ACC112 (cell line): ENCODE measurements at regions not wholly inside any gene's neighbourhood (a gene's known extent, or its start where the extent isn't known, plus 50 kb on each side); places are given as distances from the start of the nearest gene placed in this dataset.

Source experiments
- H2AFZ ChIP-seq: fragments of 200-600 bp; sonication (generic); one replicate; pipeline ENCODE4 v1.6.0; 2017; ENCODE audit warnings: antibody characterized with exemption, low read length; ENCODE audit not compliant: unreplicated experiment
- H3K27ac ChIP-seq: fragments of 200-600 bp; sonication (generic); 2 replicates; pipeline ENCODE4 v1.5.1; 2014; ENCODE audit warnings: low read depth, mild to moderate bottlenecking, antibody characterized with exemption, low read length, moderate library complexity
- H3K27me3 ChIP-seq: fragments of 200-600 bp; sonication (generic); 2 replicates; pipeline ENCODE4 v1.6.1; 2014; ENCODE audit warnings: mild to moderate bottlenecking, antibody characterized with exemption, low read length, moderate library complexity, mixed read lengths; ENCODE audit not compliant: insufficient read depth
- H3K36me3 ChIP-seq: fragments of 200-600 bp; sonication (generic); 2 replicates; pipeline ENCODE4 v1.6.1; 2016; ENCODE audit warnings: mild to moderate bottlenecking, antibody characterized with exemption, low read length, moderate library complexity, mixed read lengths; ENCODE audit not compliant: insufficient read depth
- H3K4me1 ChIP-seq: fragments of 200-600 bp; sonication (generic); one replicate; pipeline ENCODE4 v1.6.1; 2016; ENCODE audit warnings: low read length, mixed read lengths; ENCODE audit not compliant: insufficient read depth, unreplicated experiment, control insufficient read depth
- H3K4me3 ChIP-seq: fragments of 200-600 bp; sonication (generic); 2 replicates; pipeline ENCODE4 v1.5.1; 2014; ENCODE audit warnings: mild to moderate bottlenecking, low read depth, low read length
- H3K79me2 ChIP-seq: fragments of 200-600 bp; sonication (generic); one replicate; pipeline ENCODE4 v1.6.0; 2016; ENCODE audit warnings: low read length; ENCODE audit not compliant: control insufficient read depth, unreplicated experiment, insufficient read depth

DNA sequence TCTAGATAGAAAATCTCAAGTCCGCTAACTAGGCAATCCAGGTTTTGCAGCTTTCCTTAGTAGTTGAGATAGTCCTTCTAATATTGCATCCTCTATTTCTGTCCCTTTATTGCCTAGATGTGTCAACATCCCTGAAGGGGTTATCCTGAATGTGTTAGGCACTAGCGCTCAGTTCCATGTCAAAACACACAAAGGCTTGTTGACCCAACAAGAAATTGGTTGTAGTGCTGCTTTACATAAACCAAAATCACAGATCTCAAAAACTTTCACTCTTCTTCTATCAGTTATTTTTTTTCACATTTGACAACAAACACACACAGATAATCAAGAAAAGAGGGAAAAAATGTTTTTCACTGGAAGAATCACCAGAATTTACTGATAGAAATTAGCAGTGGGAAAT, 51.4 kb upstream of the SOX2 start:
- Histone ChIP-seq H3K79me2 (no peaks in the 10 kb centered on the region), H3K27ac (no peak overlapping the region), H3K27me3 (no peaks in the 10 kb centered on the region), H3K4me3 (no peak overlapping the region), H3K36me3 (no peaks in the 10 kb centered on the region), H2AFZ (no peak overlapping the region), H3K4me1 (no peaks in the 10 kb centered on the region)

GRCh38 chr3:181637456-181637855, 74.3 kb upstream of the SOX2 start:
- Histone ChIP-seq H3K4me1 (no peaks in the 10 kb centered on the region), H3K4me3 (no peak overlapping the region), H3K27me3 (no peaks in the 10 kb centered on the region), H3K27ac (no peak overlapping the region), H2AFZ (no peak overlapping the region), H3K36me3 (no peaks in the 10 kb centered on the region), H3K79me2 (no peaks in the 10 kb centered on the region)

- no peak overlapping the region for H2AFZ ChIP-seq
- no peaks in the 10 kb centered on the region for H3K36me3 ChIP-seq
- no peaks in the 10 kb centered on the region for H3K4me1 ChIP-seq
- H3K27ac ChIP-seq, result no peak overlapping the region
- H3K4me3 ChIP-seq, result no peak overlapping the region
- no peaks in the 10 kb centered on the region for H3K27me3 ChIP-seq
- H3K79me2 ChIP-seq, result no peaks in the 10 kb centered on the region
Measured at GRCh38 chr3:181637056-181637455, 74.7 kb upstream of the SOX2 start.

DNA sequence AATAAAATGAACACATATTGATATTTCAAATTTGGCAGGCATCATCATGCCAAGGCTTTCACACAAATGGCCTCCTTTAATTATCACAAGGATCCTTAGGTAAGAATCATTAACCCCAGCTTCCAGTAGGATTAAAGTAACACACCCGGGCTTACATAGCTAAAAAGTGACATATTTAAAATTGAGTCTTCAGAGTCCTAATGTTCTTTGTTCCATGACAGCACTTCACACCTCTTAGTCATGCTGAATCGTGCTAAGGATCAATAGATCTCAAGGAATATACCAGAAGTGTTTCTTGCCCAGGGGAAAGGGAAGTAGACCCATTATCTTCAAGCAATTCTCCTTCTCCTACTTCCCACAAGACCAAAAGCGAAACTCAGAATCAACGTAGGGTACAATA, 76.6 kb upstream of the SOX2 start:
- Histone ChIP-seq H2AFZ (no peak overlapping the region), H3K4me1 (no peaks in the 10 kb centered on the region), H3K27ac (no peak overlapping the region), H3K27me3 (no peaks in the 10 kb centered on the region), H3K4me3 (no peak overlapping the region), H3K79me2 (no peaks in the 10 kb centered on the region), H3K36me3 (no peaks in the 10 kb centered on the region)

- Histone ChIP-seq H2AFZ (no peak overlapping the region), H3K79me2 (no peaks in the 10 kb centered on the region)
Measured at GRCh38 chr3:181633556-181633955, 78.2 kb upstream of the SOX2 start.

GRCh38 chr3:181631901-181632300, 79.8 kb upstream of the SOX2 start:
- Histone ChIP-seq H2AFZ (no peak overlapping the region), H3K79me2 (no peaks in the 10 kb centered on the region), H3K27ac (no peak overlapping the region), H3K27me3 (no peaks in the 10 kb centered on the region), H3K36me3 (no peaks in the 10 kb centered on the region), H3K4me3 (no peak overlapping the region), H3K4me1 (no peaks in the 10 kb centered on the region)

More at GRCh38 chr3:181633556-181633955, 78.2 kb upstream of the SOX2 start:
- no peaks in the 10 kb centered on the region for H3K4me1 ChIP-seq
- H3K4me3 ChIP-seq, result no peak overlapping the region
- H3K27me3 ChIP-seq, result no peaks in the 10 kb centered on the region
- no peaks in the 10 kb centered on the region for H3K36me3 ChIP-seq
- no peak overlapping the region for H3K27ac ChIP-seq

DNA sequence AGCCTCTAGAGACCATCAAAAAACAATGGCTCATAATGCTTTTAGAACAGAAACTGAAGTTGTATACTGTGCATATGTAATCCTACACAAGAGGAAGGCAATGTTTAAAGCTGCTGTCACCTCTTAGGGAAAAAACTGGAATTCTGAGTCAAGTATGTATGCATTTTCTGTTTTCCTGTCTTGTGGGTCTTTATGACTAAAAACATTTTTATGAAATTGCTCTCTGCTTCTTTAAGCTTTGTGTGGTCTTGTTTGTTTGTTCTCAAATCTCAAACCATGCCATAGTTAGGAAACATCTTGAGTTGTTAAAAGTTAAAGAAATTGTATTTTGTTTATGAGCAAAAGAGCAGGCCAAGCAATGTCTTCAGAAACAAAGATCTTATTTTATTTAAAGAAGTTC, 80.9 kb upstream of the SOX2 start:
- Histone ChIP-seq H3K79me2 (no peaks in the 10 kb centered on the region), H2AFZ (no peak overlapping the region), H3K27ac (no peak overlapping the region)

GRCh38 chr3:181629711-181630110, 82.0 kb upstream of the SOX2 start:
- no peak overlapping the region for H3K27ac ChIP-seq
- H3K4me3 ChIP-seq, result no peak overlapping the region
- H3K4me1 ChIP-seq, result no peaks in the 10 kb centered on the region
- H2AFZ ChIP-seq, result no peak overlapping the region
- no peaks in the 10 kb centered on the region for H3K27me3 ChIP-seq
- no peaks in the 10 kb centered on the region for H3K36me3 ChIP-seq
- no peaks in the 10 kb centered on the region for H3K79me2 ChIP-seq

More for the DNA sequence above, 80.9 kb upstream of the SOX2 start:
- H3K27me3 ChIP-seq, result no peaks in the 10 kb centered on the region
- H3K4me1 ChIP-seq, result no peaks in the 10 kb centered on the region
- H3K4me3 ChIP-seq, result no peak overlapping the region
- no peaks in the 10 kb centered on the region for H3K36me3 ChIP-seq

DNA sequence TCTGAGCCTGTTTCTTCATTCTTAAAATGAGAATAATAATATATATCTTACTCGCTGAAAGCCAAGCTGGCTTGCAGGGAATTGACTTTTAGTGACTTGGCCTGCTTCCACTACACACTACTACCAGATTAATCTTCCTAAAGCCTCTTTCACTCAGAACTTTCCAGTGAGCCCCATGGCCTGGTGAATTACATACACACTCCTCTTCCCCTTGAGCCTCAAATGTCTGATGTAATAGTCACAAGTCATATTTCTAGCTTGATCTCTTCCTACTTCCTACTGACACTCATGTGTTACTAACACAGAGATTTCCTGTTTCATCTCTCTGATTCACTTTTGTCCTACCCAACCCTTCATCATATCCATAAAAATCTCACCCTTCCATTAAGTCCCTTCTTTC, 82.7 kb upstream of the SOX2 start:
- no peak overlapping the region for H2AFZ ChIP-seq
- H3K27ac ChIP-seq, result no peak overlapping the region
- H3K36me3 ChIP-seq, result no peaks in the 10 kb centered on the region
- no peaks in the 10 kb centered on the region for H3K4me1 ChIP-seq
- H3K4me3 ChIP-seq, result no peak overlapping the region
- no peaks in the 10 kb centered on the region for H3K79me2 ChIP-seq
- no peaks in the 10 kb centered on the region for H3K27me3 ChIP-seq

GRCh38 chr3:181628384-181628783, 83.3 kb upstream of the SOX2 start:
- Histone ChIP-seq H3K4me3 (no peak overlapping the region), H3K79me2 (no peaks in the 10 kb centered on the region), H2AFZ (no peak overlapping the region), H3K36me3 (no peaks in the 10 kb centered on the region), H3K27me3 (no peaks in the 10 kb centered on the region), H3K4me1 (no peaks in the 10 kb centered on the region), H3K27ac (no peak overlapping the region)

DNA sequence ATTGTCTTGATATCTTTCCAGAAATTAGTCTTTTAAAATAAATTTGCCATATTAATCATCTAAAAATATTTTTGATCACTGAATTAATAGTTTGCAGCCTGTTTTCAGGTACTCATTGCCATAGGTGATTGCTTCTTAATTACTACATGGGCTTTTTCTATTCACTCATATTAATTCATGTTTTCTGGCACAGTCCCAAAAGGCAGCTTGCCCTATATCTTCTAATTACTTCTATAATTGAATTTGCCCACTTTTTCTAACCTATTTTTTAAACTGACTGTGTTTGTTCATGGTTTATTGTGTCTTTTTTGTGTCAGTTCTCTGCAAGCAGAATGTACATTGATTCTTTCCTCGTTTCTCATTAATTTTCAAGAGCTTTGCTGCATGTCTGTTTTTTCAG, 85.7 kb upstream of the SOX2 start:
- no peak overlapping the region for H2AFZ ChIP-seq
- no peaks in the 10 kb centered on the region for H3K27me3 ChIP-seq
- H3K27ac ChIP-seq, result no peak overlapping the region
- no peaks in the 10 kb centered on the region for H3K4me1 ChIP-seq
- no peaks in the 10 kb centered on the region for H3K79me2 ChIP-seq
- H3K4me3 ChIP-seq, result no peak overlapping the region
- H3K36me3 ChIP-seq, result no peaks in the 10 kb centered on the region
